ENCODE measurements at regions not wholly inside any gene's neighbourhood (a gene's known extent, or its start where the extent isn't known, plus 50 kb on each side); places are given as distances from the start of the nearest gene placed in this dataset.

DNA sequence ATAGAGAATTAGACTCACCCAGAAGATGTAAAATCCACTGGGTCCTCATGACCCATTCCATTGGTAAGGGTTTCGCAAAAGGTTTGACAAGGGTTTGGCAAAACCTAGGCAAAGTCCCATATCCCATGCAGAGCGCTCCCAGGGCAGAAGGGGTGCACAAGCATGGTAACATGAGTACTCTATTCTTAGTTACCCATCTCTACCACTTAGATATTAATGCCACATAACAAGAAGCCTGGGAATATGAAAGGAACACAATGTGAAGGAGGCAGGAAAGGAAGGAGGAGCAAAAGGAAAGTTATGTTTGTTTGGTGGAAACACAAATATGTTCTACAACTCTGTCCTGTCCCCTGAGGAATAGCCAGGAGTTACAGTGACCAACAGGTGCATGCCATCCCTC is 163.1 kb downstream of the FAXC start:
- DNase-seq (ENCODE audit: low spot score) (no peak), ATAC-seq (ENCODE audit: low FRiP score) (no peak)
- TF ChIP-seq CTCF (IDR thresholded peaks at IDR 0.05): no peak

DNA sequence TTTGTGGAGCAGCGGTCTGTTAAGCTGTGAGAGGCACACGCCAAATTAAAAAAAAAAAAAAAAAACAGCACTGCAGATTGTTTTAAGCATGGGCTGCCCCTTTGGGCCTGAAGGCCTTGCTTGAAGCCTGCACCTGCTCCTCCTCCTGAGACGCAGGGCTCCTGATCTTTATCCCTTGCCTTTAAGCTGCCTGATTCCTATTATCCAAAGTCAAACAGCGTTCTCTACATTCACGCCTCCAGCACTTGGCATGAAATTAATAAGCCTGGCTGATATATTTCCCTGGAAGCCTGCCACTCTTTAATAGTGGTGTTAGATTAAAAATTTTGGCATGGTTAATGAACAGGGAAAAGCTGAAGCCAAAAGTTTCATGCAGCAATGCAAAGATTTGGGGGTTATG is 163.9 kb downstream of the FAXC start:
- ATAC-seq (ENCODE audit: low FRiP score): no peak
- no peak for TF ChIP-seq CTCF (IDR thresholded peaks at IDR 0.05)
- DNase-seq (ENCODE audit: low spot score): no peak

DNA sequence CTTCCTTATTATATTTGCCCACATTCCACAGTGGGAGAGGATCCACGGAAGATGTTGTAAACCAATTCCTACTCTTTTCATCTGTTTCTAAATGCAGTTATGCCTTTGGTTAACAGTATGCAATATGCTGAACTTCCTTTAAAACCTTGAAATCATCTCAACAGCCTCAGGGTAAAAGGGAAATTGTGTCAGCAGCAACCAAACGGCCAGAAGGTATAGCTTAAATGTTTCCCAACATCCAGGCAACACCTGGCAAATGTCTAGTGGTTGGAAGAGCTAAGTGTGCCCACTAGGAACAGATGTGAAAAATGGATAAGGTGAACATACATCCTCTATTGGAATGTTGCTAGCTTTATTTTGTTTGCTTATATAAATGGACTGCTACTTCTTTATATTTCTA is 164.8 kb downstream of the FAXC start:
- no peak for TF ChIP-seq CTCF (IDR thresholded peaks at IDR 0.05)
- ATAC-seq (ENCODE audit: low FRiP score) (no peak), DNase-seq (ENCODE audit: low spot score) (no peak)

DNA sequence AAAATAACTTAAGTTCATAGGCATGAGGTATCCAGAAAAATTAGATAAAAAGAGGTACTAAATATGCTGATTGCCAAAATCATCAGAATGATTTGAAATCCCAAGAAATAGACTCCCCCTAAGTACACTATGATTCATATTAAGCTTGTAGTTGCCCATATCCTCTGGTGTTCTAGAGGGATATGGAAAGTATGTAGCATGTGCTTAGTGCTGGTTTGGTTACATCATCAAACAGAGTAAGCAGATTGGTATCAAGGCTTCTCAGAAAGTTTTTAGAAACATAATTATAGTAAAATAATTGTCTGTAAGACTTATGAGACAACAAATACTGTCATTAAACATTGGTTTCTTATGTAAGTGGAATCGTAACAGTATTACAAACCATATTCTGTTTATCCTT is 166.4 kb downstream of the FAXC start:
- ATAC-seq (ENCODE audit: low FRiP score) (no peak), DNase-seq (ENCODE audit: low spot score) (no peak)
- TF ChIP-seq CTCF (IDR thresholded peaks at IDR 0.05): no peak

- TF ChIP-seq CTCF (IDR thresholded peaks at IDR 0.05): no peak
- ATAC-seq (ENCODE audit: low FRiP score) (no peak), DNase-seq (ENCODE audit: low spot score) (no peak)
These were observed 168.3 kb downstream of the FAXC start for GRCh38 chr6:99181174-99181573.

DNA sequence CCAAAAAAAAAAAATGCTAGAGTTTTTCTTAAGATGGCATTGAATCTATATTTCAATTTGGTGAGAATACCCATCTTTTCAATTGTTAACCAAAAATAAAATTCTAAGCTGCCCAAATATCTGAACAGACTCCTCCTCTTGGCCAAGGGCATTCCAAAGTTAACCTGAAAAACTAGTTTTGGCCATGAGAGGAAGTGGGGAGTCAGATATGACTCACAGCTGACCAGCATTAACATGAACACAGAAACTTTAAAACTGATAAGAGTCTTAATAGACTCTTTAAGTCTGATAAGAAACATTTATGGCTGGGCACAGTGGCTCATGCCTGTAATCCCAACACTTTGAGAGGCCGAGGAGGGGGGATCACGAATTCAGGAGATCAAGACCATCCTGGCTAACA is 171.3 kb downstream of the FAXC start:
- DNase-seq (ENCODE audit: low spot score) (no peak), ATAC-seq (ENCODE audit: low FRiP score) (no peak)
- no peak for TF ChIP-seq CTCF (IDR thresholded peaks at IDR 0.05)

GRCh38 chr6:99177736-99178135 is 171.7 kb downstream of the FAXC start:
- TF ChIP-seq CTCF (IDR thresholded peaks at IDR 0.05): no peak
- DNase-seq (ENCODE audit: low spot score) (no peak), ATAC-seq (ENCODE audit: low FRiP score) (no peak)

Data from omental fat pad (tissue), 3 donors.